ENCODE measurements at regions not wholly inside any gene's neighbourhood (a gene's known extent, or its start where the extent isn't known, plus 50 kb on each side); places are given as distances from the start of the nearest gene placed in this dataset.

GRCh38 chr3:23036728-23037127 is 166.4 kb upstream of the UBE2E2 start:
- no peak overlapping the region for H3K4me2 ChIP-seq (ENCODE audit: insufficient read depth, low read length)
- no peaks in the 10 kb centered on the region for H3K9me3 ChIP-seq (ENCODE audit: low read depth, low read length)
- no peak overlapping the region for H3K27ac ChIP-seq (ENCODE audit: low read depth, low read length)
- no peak overlapping the region for H2AFZ ChIP-seq (ENCODE audit: low read length)
- no peaks in the 10 kb centered on the region for H3K36me3 ChIP-seq (ENCODE audit: insufficient read depth, low read length)
- no peaks in the 10 kb centered on the region for H3K4me1 ChIP-seq (ENCODE audit: insufficient read depth, low read length)
- H4K20me1 ChIP-seq (ENCODE audit: insufficient read depth, low read length) = no peaks in the 10 kb centered on the region
- peak; percentile 5 for DNase-seq (ENCODE audit: insufficient read length, low spot score, missing footprints)
- H3K27me3 ChIP-seq (ENCODE audit: insufficient read depth, low read length) = no peaks in the 10 kb centered on the region
- TF ChIP-seq, protein P1, sequence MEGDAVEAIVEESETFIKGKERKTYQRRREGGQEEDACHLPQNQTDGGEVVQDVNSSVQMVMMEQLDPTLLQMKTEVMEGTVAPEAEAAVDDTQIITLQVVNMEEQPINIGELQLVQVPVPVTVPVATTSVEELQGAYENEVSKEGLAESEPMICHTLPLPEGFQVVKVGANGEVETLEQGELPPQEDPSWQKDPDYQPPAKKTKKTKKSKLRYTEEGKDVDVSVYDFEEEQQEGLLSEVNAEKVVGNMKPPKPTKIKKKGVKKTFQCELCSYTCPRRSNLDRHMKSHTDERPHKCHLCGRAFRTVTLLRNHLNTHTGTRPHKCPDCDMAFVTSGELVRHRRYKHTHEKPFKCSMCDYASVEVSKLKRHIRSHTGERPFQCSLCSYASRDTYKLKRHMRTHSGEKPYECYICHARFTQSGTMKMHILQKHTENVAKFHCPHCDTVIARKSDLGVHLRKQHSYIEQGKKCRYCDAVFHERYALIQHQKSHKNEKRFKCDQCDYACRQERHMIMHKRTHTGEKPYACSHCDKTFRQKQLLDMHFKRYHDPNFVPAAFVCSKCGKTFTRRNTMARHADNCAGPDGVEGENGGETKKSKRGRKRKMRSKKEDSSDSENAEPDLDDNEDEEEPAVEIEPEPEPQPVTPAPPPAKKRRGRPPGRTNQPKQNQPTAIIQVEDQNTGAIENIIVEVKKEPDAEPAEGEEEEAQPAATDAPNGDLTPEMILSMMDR (IDR thresholded peaks at IDR 0.05; ENCODE audit: extremely low read depth, low read depth, low read length) = no peak
- no peaks in the 10 kb centered on the region for H3K79me2 ChIP-seq (ENCODE audit: insufficient read depth, low read length)
- H3K4me3 ChIP-seq (ENCODE audit: insufficient read depth, low read length) = no peak overlapping the region

GRCh38 chr3:23038471-23038870 is 164.7 kb upstream of the UBE2E2 start:
- Histone ChIP-seq H3K27me3 (ENCODE audit: insufficient read depth, low read length) (no peaks in the 10 kb centered on the region), H3K4me1 (ENCODE audit: insufficient read depth, low read length) (no peaks in the 10 kb centered on the region), H3K4me2 (ENCODE audit: insufficient read depth, low read length) (no peak overlapping the region), H3K79me2 (ENCODE audit: insufficient read depth, low read length) (no peaks in the 10 kb centered on the region), H4K20me1 (ENCODE audit: insufficient read depth, low read length) (no peaks in the 10 kb centered on the region), H3K27ac (ENCODE audit: low read depth, low read length) (no peak overlapping the region), H3K4me3 (ENCODE audit: insufficient read depth, low read length) (no peak overlapping the region), H3K36me3 (ENCODE audit: insufficient read depth, low read length) (no peaks in the 10 kb centered on the region), H2AFZ (ENCODE audit: low read length) (no peak overlapping the region), H3K9me3 (ENCODE audit: low read depth, low read length) (no peaks in the 10 kb centered on the region)
- TF ChIP-seq, protein P1 (IDR thresholded peaks at IDR 0.05; ENCODE audit: extremely low read depth, low read depth, low read length) = no peak
- DNase-seq (ENCODE audit: insufficient read length, low spot score, missing footprints) = no peak

DNA sequence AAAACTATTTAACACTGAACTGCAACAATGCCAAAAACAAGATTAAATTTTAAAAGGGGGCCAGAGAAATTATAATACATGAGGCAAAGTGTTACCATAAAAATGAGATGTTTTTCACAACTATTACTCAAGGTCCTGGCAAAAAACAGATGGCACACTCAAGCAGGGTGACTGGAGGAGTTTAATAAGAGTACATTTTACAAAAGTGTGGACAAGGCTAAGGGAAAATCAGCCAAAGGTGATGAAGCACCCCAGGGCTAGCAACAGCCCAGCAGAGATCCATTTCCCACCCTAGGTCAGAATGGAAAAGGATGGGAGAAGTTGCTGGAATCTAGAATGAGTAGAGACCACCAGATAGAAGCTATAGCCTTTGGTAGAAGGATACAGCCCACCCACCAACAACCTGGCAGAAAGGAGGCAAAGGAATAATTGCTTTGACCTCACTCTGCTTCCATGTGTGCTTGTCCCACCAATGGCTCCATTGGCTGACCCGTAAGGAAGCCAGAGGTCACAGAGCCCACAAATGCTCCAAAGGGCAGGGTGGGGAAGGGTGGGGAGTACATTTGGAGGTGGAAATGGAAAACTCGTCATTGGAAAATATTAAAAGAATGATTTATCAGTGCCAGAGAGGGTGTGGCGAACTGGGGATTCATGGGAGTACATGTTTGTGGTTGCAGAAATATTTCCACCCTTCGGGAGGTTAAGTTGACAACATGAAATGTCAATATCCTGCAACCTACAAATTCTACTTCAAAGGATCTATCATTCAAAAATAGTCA is 161.0 kb upstream of the UBE2E2 start:
- no peaks in the 10 kb centered on the region for H3K4me1 ChIP-seq (ENCODE audit: insufficient read depth, low read length)
- H3K27ac ChIP-seq (ENCODE audit: low read depth, low read length) = no peak overlapping the region
- DNase-seq (ENCODE audit: insufficient read length, low spot score, missing footprints) = peak; percentile 15
- TF ChIP-seq, protein P1 (IDR thresholded peaks at IDR 0.05; ENCODE audit: extremely low read depth, low read depth, low read length) = no peak
- no peaks in the 10 kb centered on the region for H4K20me1 ChIP-seq (ENCODE audit: insufficient read depth, low read length)
- H3K36me3 ChIP-seq (ENCODE audit: insufficient read depth, low read length) = no peaks in the 10 kb centered on the region
- no peaks in the 10 kb centered on the region for H3K9me3 ChIP-seq (ENCODE audit: low read depth, low read length)
- H3K4me2 ChIP-seq (ENCODE audit: insufficient read depth, low read length) = no peak overlapping the region
- H3K4me3 ChIP-seq (ENCODE audit: insufficient read depth, low read length) = no peak overlapping the region
- no peak overlapping the region for H2AFZ ChIP-seq (ENCODE audit: low read length)
- H3K79me2 ChIP-seq (ENCODE audit: insufficient read depth, low read length) = no peaks in the 10 kb centered on the region
- no peaks in the 10 kb centered on the region for H3K27me3 ChIP-seq (ENCODE audit: insufficient read depth, low read length)

GRCh38 chr3:23044463-23044862 is 158.7 kb upstream of the UBE2E2 start:
- Histone ChIP-seq H3K79me2 (ENCODE audit: insufficient read depth, low read length) (no peaks in the 10 kb centered on the region), H3K27me3 (ENCODE audit: insufficient read depth, low read length) (no peaks in the 10 kb centered on the region), H2AFZ (ENCODE audit: low read length) (no peak overlapping the region), H3K4me3 (ENCODE audit: insufficient read depth, low read length) (no peak overlapping the region), H3K9me3 (ENCODE audit: low read depth, low read length) (no peaks in the 10 kb centered on the region), H3K27ac (ENCODE audit: low read depth, low read length) (no peak overlapping the region), H3K4me1 (ENCODE audit: insufficient read depth, low read length) (no peaks in the 10 kb centered on the region), H3K36me3 (ENCODE audit: insufficient read depth, low read length) (no peaks in the 10 kb centered on the region), H4K20me1 (ENCODE audit: insufficient read depth, low read length) (no peaks in the 10 kb centered on the region), H3K4me2 (ENCODE audit: insufficient read depth, low read length) (no peak overlapping the region)
- no peak for DNase-seq (ENCODE audit: insufficient read length, low spot score, missing footprints)
- TF ChIP-seq, protein P1 (IDR thresholded peaks at IDR 0.05; ENCODE audit: extremely low read depth, low read depth, low read length) = no peak
